ENCODE measurements at regions not wholly inside any gene's neighbourhood (a gene's known extent, or its start where the extent isn't known, plus 50 kb on each side); places are given as distances from the start of the nearest gene placed in this dataset.

GRCh38 chr5:57778501-57779091 is 296.0 kb upstream of the ACTBL2 start:
- Histone ChIP-seq H3K27ac (no peak overlapping the region), H3K4me1 (peaks cover 11 to 14% of the 10 kb centered on the region in 2 donors), H3K9me3 (no peaks in the 10 kb centered on the region), H3K4me3 (no peak overlapping the region), H3K27me3 (no peaks in the 10 kb centered on the region), H3K36me3 (no peaks in the 10 kb centered on the region)
- TF ChIP-seq CTCF (IDR thresholded peaks at IDR 0.05 in 4 of 5, conservative IDR thresholded peaks at IDR 0.05 in 1 of 5) (no peak), POLR2A (IDR thresholded peaks at IDR 0.05) (no peak)
- in situ Hi-C loops (cut with MboI; ENCODE audit: low sequenced_read_pairs in 4 of 4) = loop anchor here in 3 of 4 donors (5.0 to 25.0 kb wide), 3 partner anchors 266 to 684 kb away; partner anchors contain the start of gene PLK2 (in 1 of the 3)
- DNase-seq (no peak), ATAC-seq (no peak)
- intact Hi-C loops (cut with DNase I; ENCODE audit: low total_unique reads) = loop anchor here (1.0 to 5.0 kb wide), 5 partner anchors 109 to 682 kb away; partner anchors contain the start of gene PLK2

- Histone ChIP-seq H3K36me3 (no peaks in the 10 kb centered on the region), H3K4me3 (no peak overlapping the region), H3K4me1 (peaks cover 6 to 11% of the 10 kb centered on the region in 2 donors), H3K27me3 (no peaks in the 10 kb centered on the region), H3K27ac (no peak overlapping the region), H3K9me3 (no peaks in the 10 kb centered on the region)
- ATAC-seq (no peak), DNase-seq (no peak)
- TF ChIP-seq POLR2A (IDR thresholded peaks at IDR 0.05) (no peak), CTCF (IDR thresholded peaks at IDR 0.05 in 4 of 5, conservative IDR thresholded peaks at IDR 0.05 in 1 of 5) (no peak)
- intact Hi-C loops (cut with DNase I; ENCODE audit: low total_unique reads) = loop anchor here (5.0 kb wide), 3 partner anchors 110 to 475 kb away; no protein-coding TSS in a partner anchor
- in situ Hi-C loops (cut with MboI; ENCODE audit: low sequenced_read_pairs in 4 of 4) = loop anchor here in 3 of 4 donors (5.0 to 25.0 kb wide), 3 partner anchors 265 to 685 kb away; partner anchors contain the start of gene PLK2 (in 1 of the 3)
Measured at GRCh38 chr5:57777174-57777581, 294.6 kb upstream of the ACTBL2 start.

GRCh38 chr5:57776035-57776434 is 293.4 kb upstream of the ACTBL2 start:
- Histone ChIP-seq H3K4me1 (peaks cover 6 to 11% of the 10 kb centered on the region in 2 donors), H3K36me3 (no peaks in the 10 kb centered on the region), H3K9me3 (no peaks in the 10 kb centered on the region), H3K4me3 (no peak overlapping the region), H3K27me3 (no peaks in the 10 kb centered on the region), H3K27ac (no peak overlapping the region)
- no peak for TF ChIP-seq POLR2A (IDR thresholded peaks at IDR 0.05)
- TF ChIP-seq CTCF (IDR thresholded peaks at IDR 0.05 in 4 of 5, conservative IDR thresholded peaks at IDR 0.05 in 1 of 5) = no peak
- DNase-seq (no peak), ATAC-seq (no peak)
- intact Hi-C loops (cut with DNase I; ENCODE audit: low total_unique reads) (loop anchor here (5.0 kb wide), 3 partner anchors 111 to 474 kb away; no protein-coding TSS in a partner anchor), in situ Hi-C loops (cut with MboI; ENCODE audit: low sequenced_read_pairs in 4 of 4) (loop anchor here in 3 of 4 donors (5.0 to 25.0 kb wide), 3 partner anchors 264 to 686 kb away; partner anchors contain the start of gene PLK2 (in 1 of the 3))

- Histone ChIP-seq H3K4me3 (no peak overlapping the region), H3K27me3 (no peaks in the 10 kb centered on the region), H3K4me1 (no peaks in the 10 kb centered on the region), H3K36me3 (no peaks in the 10 kb centered on the region), H3K9me3 (no peaks in the 10 kb centered on the region), H3K27ac (no peak overlapping the region)
- intact Hi-C loops (cut with DNase I; ENCODE audit: low total_unique reads) (no loop called here), in situ Hi-C loops (cut with MboI; ENCODE audit: low sequenced_read_pairs in 4 of 4) (loop anchor here in 2 of 4 donors (25.0 kb wide), 2 partner anchors 262 to 487 kb away; no protein-coding TSS in a partner anchor)
- ATAC-seq (no peak), DNase-seq (no peak)
- TF ChIP-seq POLR2A (IDR thresholded peaks at IDR 0.05) = no peak
- TF ChIP-seq CTCF (IDR thresholded peaks at IDR 0.05 in 4 of 5, conservative IDR thresholded peaks at IDR 0.05 in 1 of 5) = no peak
Measured at GRCh38 chr5:57774439-57774838, 291.8 kb upstream of the ACTBL2 start.
